MCF 10A (cell line): ENCODE measurements at regions not wholly inside any gene's neighbourhood (a gene's known extent, or its start where the extent isn't known, plus 50 kb on each side); places are given as distances from the start of the nearest gene placed in this dataset.

Source experiments
- BruUV-seq: library from RNA; stranded (reverse); fragments of 400-500 nt; replicated peaks from 2 replicates; lab custom pipeline; 2021; lab: Mats Ljungman, UMichigan
- CTCF ChIA-PET: fragments of 300-600 bp; sonication (Branson Sonifier 250); formaldehyde crosslinking; extraction: SDS; loops from one replicate; lab custom pipeline; 2021; ENCODE audit warnings: antibody characterized with exemption, inconsistent platforms; lab: Yijun Ruan, JAX
- POLR2A ChIA-PET: fragments of 300-600, 350-650 bp; sonication (Branson Sonifier 250); formaldehyde crosslinking; extraction: SDS; loops from one replicate; lab custom pipeline; 2020; ENCODE audit warnings: antibody characterized with exemption, inconsistent platforms; lab: Yijun Ruan, JAX
- DNase-seq: peaks from one replicate; pipeline ENCODE4 v3.0.0-alpha.2; 2018; ENCODE audit not compliant: unreplicated experiment
- H3K27ac Mint-ChIP-seq: one replicate; pipeline ENCODE4 v1.8.0; 2022; ENCODE audit warnings: mild to moderate bottlenecking, low read depth, mixed read lengths; ENCODE audit not compliant: unreplicated experiment
- H3K27me3 Mint-ChIP-seq: one replicate; pipeline ENCODE4 v1.8.0; 2022; ENCODE audit warnings: mixed read lengths; ENCODE audit not compliant: insufficient read depth, unreplicated experiment
- H3K36me3 Mint-ChIP-seq: one replicate; pipeline ENCODE4 v1.8.0; 2022; ENCODE audit warnings: mild to moderate bottlenecking, moderate library complexity, mixed read lengths; ENCODE audit not compliant: insufficient read depth, unreplicated experiment
- H3K4me1 Mint-ChIP-seq: one replicate; pipeline ENCODE4 v1.8.0; 2022; ENCODE audit warnings: mixed read lengths; ENCODE audit not compliant: insufficient read depth, unreplicated experiment
- H3K4me3 Mint-ChIP-seq: one replicate; pipeline ENCODE4 v1.8.0; 2022; ENCODE audit warnings: mild to moderate bottlenecking, moderate library complexity, mixed read lengths; ENCODE audit not compliant: unreplicated experiment
- H3K9me3 Mint-ChIP-seq: one replicate; pipeline ENCODE4 v1.8.0; 2022; ENCODE audit warnings: mixed read lengths; ENCODE audit not compliant: unreplicated experiment
- CTCF ChIP-seq: fragments of 200-600 bp; IDR thresholded peaks from one replicate; pipeline ENCODE4 v1.8.0; 2022; ENCODE audit warnings: antibody characterized with exemption, mild to moderate bottlenecking; ENCODE audit not compliant: unreplicated experiment
- intact Hi-C: fragments of 100-400 bp; cut with micrococcal nuclease; formaldehyde crosslinking; loops from 2 replicates; pipeline ENCODE4 v1.14.1; 2022

- Mint-ChIP-seq H3K27me3 (no peaks in the 10 kb centered on the region), H3K9me3 (no peaks in the 10 kb centered on the region), H3K27ac (no peak overlapping the region), H3K36me3 (no peaks in the 10 kb centered on the region), H3K4me3 (no peak overlapping the region), H3K4me1 (peaks cover 19% of the 10 kb centered on the region)
- POLR2A ChIA-PET, result interaction anchor here (0.6 to 0.7 kb wide), 2 partner anchors 35 to 452 kb away, joined by 3 read pairs; no protein-coding TSS in a partner anchor
- CTCF ChIA-PET, result no interaction called here
- no peak for TF ChIP-seq CTCF
- BruUV-seq, result no TSS peak
- DNase-seq, result no peak
- intact Hi-C loops, result loop anchor here (10.0 kb wide), 1 partner anchor 385 kb away; no protein-coding TSS in a partner anchor
Measured at GRCh38 chr9:13939701-13940490, 374.0 kb downstream of the NFIB start.

- Mint-ChIP-seq H3K36me3 (no peaks in the 10 kb centered on the region), H3K4me1 (peaks cover 19% of the 10 kb centered on the region), H3K27ac (no peak overlapping the region), H3K9me3 (no peaks in the 10 kb centered on the region), H3K27me3 (no peaks in the 10 kb centered on the region), H3K4me3 (no peak overlapping the region)
- no peak for TF ChIP-seq CTCF
- DNase-seq, result peak; percentile 79
- ChIA-PET POLR2A (interaction anchor here (0.6 to 1.2 kb wide), 5 partner anchors 15 to 452 kb away, joined by 3 to 5 read pairs (median 3); no protein-coding TSS in a partner anchor), CTCF (interaction anchor here (0.7 kb wide), 1 partner anchor 133 kb away, joined by 3 read pairs; no protein-coding TSS in a partner anchor)
- no TSS peak for BruUV-seq
- intact Hi-C loops, result no loop called here
Measured at GRCh38 chr9:13939134-13939533, 374.8 kb downstream of the NFIB start.

DNA sequence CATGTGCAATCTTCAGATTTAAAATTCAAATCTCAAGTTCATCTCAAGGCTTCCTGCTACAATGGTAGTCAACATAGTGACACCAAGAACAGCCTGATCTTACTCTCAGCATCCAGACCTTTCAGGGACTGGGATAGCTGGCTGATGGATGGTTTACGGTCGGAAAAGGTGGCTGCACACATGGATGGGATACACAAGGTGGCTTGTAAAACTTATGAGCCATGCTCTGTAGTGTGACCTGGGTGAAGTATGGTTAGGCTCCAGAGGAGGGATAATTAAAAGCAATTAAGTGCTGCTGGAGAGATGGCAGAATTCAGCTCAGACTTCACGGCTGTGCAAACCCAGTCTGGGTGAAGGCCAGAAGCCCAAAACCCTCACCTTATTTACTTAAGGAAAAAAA is 379.5 kb downstream of the NFIB start:
- no peaks in the 10 kb centered on the region for H3K9me3 Mint-ChIP-seq
- no peak for DNase-seq
- TF ChIP-seq CTCF, result no peak
- ChIA-PET CTCF (no interaction called here), POLR2A (interaction anchor here (1.0 kb wide), 1 partner anchor 34 kb away, joined by 4 read pairs; no protein-coding TSS in a partner anchor)
- intact Hi-C loops, result no loop called here
- H3K27ac Mint-ChIP-seq, result peak overlapping the region; percentile 32
- H3K4me1 Mint-ChIP-seq, result peaks cover 6% of the 10 kb centered on the region
- peaks cover 6% of the 10 kb centered on the region for H3K36me3 Mint-ChIP-seq
- BruUV-seq, result no TSS peak
- no peaks in the 10 kb centered on the region for H3K27me3 Mint-ChIP-seq
- H3K4me3 Mint-ChIP-seq, result no peak overlapping the region

DNA sequence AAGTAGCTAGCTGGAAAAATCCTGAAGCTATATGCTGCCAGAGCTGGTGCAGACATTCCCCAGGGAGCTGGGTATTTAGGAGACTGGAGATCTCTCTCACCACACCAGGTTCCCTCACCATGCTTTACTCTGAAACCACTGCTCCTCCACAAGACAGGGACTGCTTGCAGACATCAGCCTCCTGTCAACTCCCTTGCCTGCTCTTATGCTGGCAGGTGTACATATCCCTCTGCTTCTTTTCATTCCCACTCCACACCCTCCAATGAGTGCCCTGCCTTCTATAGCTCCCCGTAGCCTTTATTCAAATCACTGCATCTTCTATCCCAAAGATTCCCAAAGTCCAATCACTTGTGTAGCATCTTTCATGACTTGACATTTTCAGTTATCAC is 380.7 kb downstream of the NFIB start:
- CTCF ChIA-PET, result interaction anchor here (0.6 kb wide), 1 partner anchor 696 kb away, joined by 3 read pairs; no protein-coding TSS in a partner anchor

More for the DNA sequence above, 380.7 kb downstream of the NFIB start:
- no peaks in the 10 kb centered on the region for H3K27me3 Mint-ChIP-seq
- intact Hi-C loops, result no loop called here
- POLR2A ChIA-PET, result interaction anchor here (0.6 kb wide), 1 partner anchor 46 kb away, joined by 3 read pairs; no protein-coding TSS in a partner anchor
- H3K4me3 Mint-ChIP-seq, result no peak overlapping the region
- H3K4me1 Mint-ChIP-seq, result no peaks in the 10 kb centered on the region
- no peak for TF ChIP-seq CTCF
- no peak for DNase-seq
- BruUV-seq, result no TSS peak
- H3K9me3 Mint-ChIP-seq, result no peaks in the 10 kb centered on the region
- H3K36me3 Mint-ChIP-seq, result peaks cover 6% of the 10 kb centered on the region
- no peak overlapping the region for H3K27ac Mint-ChIP-seq
